ENCODE measurements at regions not wholly inside any gene's neighbourhood (a gene's known extent, or its start where the extent isn't known, plus 50 kb on each side); places are given as distances from the start of the nearest gene placed in this dataset.

DNA sequence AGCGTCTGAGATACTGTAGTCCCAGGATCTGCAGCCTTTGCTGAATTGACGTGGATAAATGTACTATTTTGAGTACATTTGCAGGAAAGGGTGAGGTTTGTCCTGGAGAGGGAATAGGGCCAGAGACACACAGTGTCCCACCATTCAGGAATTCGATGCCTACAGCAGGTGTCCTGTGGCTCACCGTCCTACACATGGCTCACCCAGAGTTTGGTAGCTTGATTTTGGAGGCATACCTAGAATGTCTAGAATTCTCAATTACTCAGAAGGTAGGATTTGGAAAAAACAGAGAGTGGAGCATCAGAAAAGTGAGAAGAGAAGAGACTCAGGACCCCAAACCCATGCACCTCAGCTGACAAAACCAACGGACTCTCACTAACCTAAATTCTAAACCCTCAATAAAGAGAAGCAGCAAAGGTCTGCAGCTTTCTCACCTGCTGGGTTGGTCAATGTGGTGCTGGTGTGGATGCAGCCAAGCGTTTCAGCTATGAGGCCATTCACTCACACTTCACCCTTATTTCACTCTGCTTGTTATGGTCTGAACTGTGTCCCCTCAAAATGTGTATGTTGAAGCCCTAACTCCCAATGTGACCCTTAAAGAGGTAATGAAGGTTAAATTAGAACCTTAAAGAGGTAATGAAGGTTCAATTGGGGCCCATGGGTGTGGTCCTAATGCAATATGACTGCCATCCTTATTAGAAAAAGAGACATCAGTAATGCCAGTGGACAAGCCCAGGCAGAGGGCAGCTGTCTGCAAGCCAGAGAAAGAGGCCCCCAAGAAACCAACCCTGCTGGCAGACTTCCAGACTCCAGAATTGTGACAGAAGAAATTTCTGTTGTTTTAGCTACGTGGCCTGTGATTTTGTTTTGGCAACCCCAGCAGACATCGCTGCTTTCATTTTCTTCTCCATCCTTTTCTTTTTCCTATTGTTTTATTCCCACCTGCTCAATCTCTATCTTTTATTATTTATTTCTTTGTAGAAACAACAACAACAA, 187.8 kb downstream of the SNX19 start:
- TF ChIP-seq, protein P1, sequence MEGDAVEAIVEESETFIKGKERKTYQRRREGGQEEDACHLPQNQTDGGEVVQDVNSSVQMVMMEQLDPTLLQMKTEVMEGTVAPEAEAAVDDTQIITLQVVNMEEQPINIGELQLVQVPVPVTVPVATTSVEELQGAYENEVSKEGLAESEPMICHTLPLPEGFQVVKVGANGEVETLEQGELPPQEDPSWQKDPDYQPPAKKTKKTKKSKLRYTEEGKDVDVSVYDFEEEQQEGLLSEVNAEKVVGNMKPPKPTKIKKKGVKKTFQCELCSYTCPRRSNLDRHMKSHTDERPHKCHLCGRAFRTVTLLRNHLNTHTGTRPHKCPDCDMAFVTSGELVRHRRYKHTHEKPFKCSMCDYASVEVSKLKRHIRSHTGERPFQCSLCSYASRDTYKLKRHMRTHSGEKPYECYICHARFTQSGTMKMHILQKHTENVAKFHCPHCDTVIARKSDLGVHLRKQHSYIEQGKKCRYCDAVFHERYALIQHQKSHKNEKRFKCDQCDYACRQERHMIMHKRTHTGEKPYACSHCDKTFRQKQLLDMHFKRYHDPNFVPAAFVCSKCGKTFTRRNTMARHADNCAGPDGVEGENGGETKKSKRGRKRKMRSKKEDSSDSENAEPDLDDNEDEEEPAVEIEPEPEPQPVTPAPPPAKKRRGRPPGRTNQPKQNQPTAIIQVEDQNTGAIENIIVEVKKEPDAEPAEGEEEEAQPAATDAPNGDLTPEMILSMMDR (IDR thresholded peaks at IDR 0.05): no peak
- TF ChIP-seq POLR2A (IDR thresholded peaks at IDR 0.05): no peak
- DNase-seq (ENCODE audit: low spot score in 2 of 2): no peak
- H3K4me3 ChIP-seq (ENCODE audit: low read depth, poor library complexity, severe bottlenecking): no peak overlapping the region
- intact Hi-C loops (cut with DNase I; ENCODE audit: low total_unique reads): no loop called here
- WGBS, 2 donors: 75 to 78% methylated on average over 8 of the region's 8 CpGs

DNA sequence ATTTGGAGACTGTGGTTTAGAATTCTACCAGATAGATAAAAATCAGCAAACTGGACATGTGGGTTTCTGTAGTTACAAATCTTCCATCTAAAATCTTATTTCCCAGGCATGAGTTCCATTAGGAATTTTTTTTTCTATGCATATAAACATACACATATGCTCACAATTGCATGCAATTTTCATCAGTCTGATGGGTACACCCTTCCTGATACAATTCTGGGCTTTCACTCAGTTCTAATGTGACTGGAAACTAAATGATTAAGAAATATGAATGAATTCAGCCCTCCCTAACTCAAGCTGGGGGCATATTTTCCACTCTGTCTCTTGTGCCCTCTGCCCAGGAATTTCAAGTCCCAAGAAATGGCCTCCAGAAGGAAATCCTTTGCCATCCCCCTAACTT, 187.1 kb downstream of the SNX19 start:
- intact Hi-C loops (cut with DNase I; ENCODE audit: low total_unique reads): no loop called here
- H3K4me3 ChIP-seq (ENCODE audit: low read depth, poor library complexity, severe bottlenecking): no peak overlapping the region
- no peak for TF ChIP-seq POLR2A (IDR thresholded peaks at IDR 0.05)
- TF ChIP-seq, protein P1 (IDR thresholded peaks at IDR 0.05): no peak
- DNase-seq (ENCODE audit: low spot score in 2 of 2): no peak

- no peak overlapping the region for H3K4me3 ChIP-seq (ENCODE audit: low read depth, poor library complexity, severe bottlenecking)
- WGBS, 2 donors: 94 to 96% methylated on average over 4 of the region's 4 CpGs
- no peak for DNase-seq (ENCODE audit: low spot score in 2 of 2)
- intact Hi-C loops (cut with DNase I; ENCODE audit: low total_unique reads): no loop called here
- no peak for TF ChIP-seq POLR2A (IDR thresholded peaks at IDR 0.05)
- TF ChIP-seq, protein P1 (IDR thresholded peaks at IDR 0.05): no peak
Measured at GRCh38 chr11:130729678-130730300, 186.5 kb downstream of the SNX19 start.

GRCh38 chr11:130731401-130731800, 184.9 kb downstream of the SNX19 start:
- DNase-seq (ENCODE audit: low spot score in 2 of 2): no peak
- intact Hi-C loops (cut with DNase I; ENCODE audit: low total_unique reads): no loop called here
- WGBS, 2 donors: 76 to 80% methylated on average over 5 of the region's 5 CpGs
- TF ChIP-seq, protein P1 (IDR thresholded peaks at IDR 0.05): no peak
- TF ChIP-seq POLR2A (IDR thresholded peaks at IDR 0.05): no peak
- no peak overlapping the region for H3K4me3 ChIP-seq (ENCODE audit: low read depth, poor library complexity, severe bottlenecking)

DNA sequence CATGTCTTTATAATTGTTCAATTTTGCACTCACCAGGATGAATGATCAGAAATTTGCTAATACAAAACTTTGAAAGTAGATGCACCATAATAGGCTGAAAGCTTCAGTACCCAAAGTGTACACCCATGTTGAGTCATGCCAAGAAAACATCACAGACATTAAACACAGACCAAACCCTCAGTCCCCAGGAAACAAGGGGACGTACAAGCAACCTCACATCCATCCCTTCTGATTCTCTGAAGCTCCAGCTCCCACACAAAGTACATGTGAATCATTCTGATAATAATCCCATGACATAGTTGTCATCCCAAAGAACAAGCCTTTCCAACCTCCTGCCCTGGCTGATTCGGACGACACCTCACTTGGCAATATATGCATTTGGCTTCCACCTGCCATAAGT, 183.8 kb downstream of the SNX19 start:
- no peak for TF ChIP-seq POLR2A (IDR thresholded peaks at IDR 0.05)
- TF ChIP-seq, protein P1 (IDR thresholded peaks at IDR 0.05): no peak
- no peak overlapping the region for H3K4me3 ChIP-seq (ENCODE audit: low read depth, poor library complexity, severe bottlenecking)
- 83 to 84% methylated on average over 3 of the region's 3 CpGs for WGBS, 2 donors
- no peak for DNase-seq (ENCODE audit: low spot score in 2 of 2)
- intact Hi-C loops (cut with DNase I; ENCODE audit: low total_unique reads): no loop called here
